KMS-11 (cell line): ENCODE measurements at regions not wholly inside any gene's neighbourhood (a gene's known extent, or its start where the extent isn't known, plus 50 kb on each side); places are given as distances from the start of the nearest gene placed in this dataset.

Experiments used
- H2AFZ ChIP-seq: fragments of 200-600 bp; sonication (generic); 2 replicates; pipeline ENCODE4 v1.6.1; 2016; ENCODE audit warnings: antibody characterized with exemption, mixed run types, low read depth
- H3K27ac ChIP-seq: fragments of 200-600 bp; sonication (generic); 2 replicates; pipeline ENCODE4 v1.6.1; 2016; ENCODE audit warnings: mild to moderate bottlenecking, mixed run types
- H3K27me3 ChIP-seq: fragments of 200-600 bp; sonication (generic); 2 replicates; pipeline ENCODE4 v1.6.1; 2017; ENCODE audit warnings: mild to moderate bottlenecking, low read depth, mixed run types, moderate library complexity; ENCODE audit not compliant: insufficient read depth
- H3K36me3 ChIP-seq: fragments of 200-600 bp; sonication (generic); 2 replicates; pipeline ENCODE4 v1.6.1; 2017; ENCODE audit warnings: mild to moderate bottlenecking, mixed run types; ENCODE audit not compliant: insufficient read depth
- H3K4me1 ChIP-seq: fragments of 200-600 bp; sonication (generic); 2 replicates; pipeline ENCODE4 v1.6.1; 2016; ENCODE audit warnings: mild to moderate bottlenecking, low read depth, mixed run types; ENCODE audit not compliant: poor library complexity, severe bottlenecking
- H3K4me2 ChIP-seq: fragments of 200-600 bp; sonication (generic); 2 replicates; pipeline ENCODE4 v1.7.0; 2016; ENCODE audit warnings: mild to moderate bottlenecking, mixed run types
- H3K4me3 ChIP-seq: fragments of 200-600 bp; sonication (generic); IDR thresholded peaks from 2 replicates; pipeline ENCODE4 v1.6.1; 2017; ENCODE audit warnings: low read depth, low read length, mixed read lengths; ENCODE audit not compliant: insufficient read depth
- H3K79me2 ChIP-seq: fragments of 200-600 bp; sonication (generic); 2 replicates; pipeline ENCODE4 v1.6.1; 2016; ENCODE audit warnings: low read depth, mixed run types; ENCODE audit not compliant: insufficient read depth
- H3K9ac ChIP-seq: fragments of 200-600 bp; sonication (generic); 2 replicates; pipeline ENCODE4 v1.6.1; 2016; ENCODE audit warnings: mild to moderate bottlenecking, mixed run types
- H4K20me1 ChIP-seq: fragments of 200-600 bp; sonication (generic); 2 replicates; pipeline ENCODE4 v1.6.1; 2016; ENCODE audit warnings: mild to moderate bottlenecking, mixed run types; ENCODE audit not compliant: insufficient read depth
- CTCF ChIP-seq: fragments of 200-600 bp; sonication (generic); conservative IDR thresholded peaks from 2 replicates; pipeline ENCODE4 v1.6.1; 2017; ENCODE audit warnings: low read depth, mild to moderate bottlenecking, antibody characterized with exemption, low read length, moderate library complexity, mixed read lengths

GRCh38 chr6:141347906-141348492, 784.7 kb upstream of the GJE1 start:
- Histone ChIP-seq H3K27me3 (no peaks in the 10 kb centered on the region), H3K9ac (no peak overlapping the region), H3K27ac (no peak overlapping the region), H2AFZ (no peak overlapping the region), H3K4me3 (no peak overlapping the region), H3K36me3 (no peaks in the 10 kb centered on the region), H3K4me2 (no peak overlapping the region), H4K20me1 (no peaks in the 10 kb centered on the region), H3K79me2 (no peaks in the 10 kb centered on the region), H3K4me1 (no peaks in the 10 kb centered on the region)
- TF ChIP-seq CTCF, result no peak

- Histone ChIP-seq H3K9ac (no peak overlapping the region), H3K36me3 (no peaks in the 10 kb centered on the region), H3K27me3 (no peaks in the 10 kb centered on the region), H4K20me1 (no peaks in the 10 kb centered on the region), H3K79me2 (no peaks in the 10 kb centered on the region), H2AFZ (no peak overlapping the region), H3K4me3 (no peak overlapping the region), H3K27ac (no peak overlapping the region), H3K4me1 (no peaks in the 10 kb centered on the region), H3K4me2 (no peak overlapping the region)
- no peak for TF ChIP-seq CTCF
Observed at GRCh38 chr6:141347086-141347485, 785.6 kb upstream of the GJE1 start.

DNA sequence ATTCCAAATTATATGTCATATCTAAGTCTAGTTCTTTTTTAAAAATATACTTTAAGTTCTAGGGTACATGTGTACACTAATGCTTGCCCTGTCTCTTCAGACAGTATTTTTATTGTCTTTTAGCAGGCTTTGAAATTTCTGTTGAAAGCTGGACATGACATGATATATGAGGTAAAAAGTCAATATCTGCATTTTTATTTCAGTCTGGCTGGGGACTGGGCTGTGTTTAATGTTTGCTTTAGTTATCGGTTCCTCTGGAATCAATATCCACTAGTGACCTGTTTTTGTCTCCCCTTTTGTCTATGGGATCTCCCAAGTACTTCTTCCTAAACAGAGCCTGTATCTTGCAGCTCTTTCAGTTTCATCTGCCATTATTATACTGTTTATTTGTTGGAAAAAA, 786.2 kb upstream of the GJE1 start:
- Histone ChIP-seq H3K4me3 (no peak overlapping the region), H3K27me3 (no peaks in the 10 kb centered on the region), H3K27ac (no peak overlapping the region), H3K9ac (no peak overlapping the region), H3K36me3 (no peaks in the 10 kb centered on the region), H3K79me2 (no peaks in the 10 kb centered on the region), H3K4me2 (no peak overlapping the region), H4K20me1 (no peaks in the 10 kb centered on the region), H2AFZ (no peak overlapping the region), H3K4me1 (no peaks in the 10 kb centered on the region)
- TF ChIP-seq CTCF, result no peak

DNA sequence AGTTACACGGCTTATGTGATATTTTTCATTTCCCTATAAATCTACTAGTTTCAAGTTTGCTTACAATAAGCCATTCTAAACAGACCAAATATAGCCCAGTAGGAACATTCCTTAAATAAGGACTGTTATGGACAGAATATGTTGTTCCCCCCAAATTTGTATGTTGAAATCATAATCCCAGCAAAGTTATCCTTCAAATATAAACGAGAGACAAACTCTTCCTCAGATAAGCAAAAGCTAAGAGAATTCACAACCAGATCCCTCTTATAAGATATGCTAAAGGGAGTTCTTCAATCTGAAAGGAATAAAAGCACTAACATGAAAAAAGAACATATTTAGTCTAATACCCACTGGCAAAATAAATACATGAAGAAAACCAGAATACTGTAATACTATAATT, 795.5 kb upstream of the GJE1 start:
- Histone ChIP-seq H3K9ac (no peak overlapping the region), H3K4me1 (no peaks in the 10 kb centered on the region), H3K36me3 (no peaks in the 10 kb centered on the region), H2AFZ (no peak overlapping the region), H3K4me3 (no peak overlapping the region), H3K79me2 (no peaks in the 10 kb centered on the region), H3K27me3 (no peaks in the 10 kb centered on the region), H3K4me2 (no peak overlapping the region), H3K27ac (no peak overlapping the region), H4K20me1 (no peaks in the 10 kb centered on the region)
- no peak for TF ChIP-seq CTCF
